ENCODE measurements at regions not wholly inside any gene's neighbourhood (a gene's known extent, or its start where the extent isn't known, plus 50 kb on each side); places are given as distances from the start of the nearest gene placed in this dataset.
"Not testable (repeated sequence)": the region's sequence is repeated elsewhere in the genome, so short reads cannot be mapped to it uniquely, and the experiment has no call there.

DNA sequence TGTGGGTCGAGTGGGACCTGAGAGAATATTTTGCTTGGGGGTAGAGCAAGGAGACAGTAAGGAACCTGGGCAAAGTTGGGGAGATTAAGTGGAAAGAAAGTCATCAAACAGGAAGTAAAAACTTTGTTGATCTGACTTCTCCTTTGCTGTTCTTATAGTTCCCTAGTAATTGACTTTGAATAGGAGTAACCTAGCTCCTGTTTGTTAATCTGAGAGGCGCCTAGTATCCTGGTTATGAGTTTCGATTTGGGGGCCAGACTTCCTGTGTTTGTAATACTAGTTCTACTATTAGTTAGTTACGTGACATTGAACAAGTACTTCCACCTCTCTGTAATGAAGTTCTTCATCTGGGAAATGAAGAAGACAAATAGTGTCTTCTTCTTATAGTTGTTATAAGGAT lies 99.1 kb downstream of the ZNF365 start:
- H3K4me1 ChIP-seq (replicated peaks), result no peaks in the 10 kb centered on the region
- no peaks in the 10 kb centered on the region for H3K9me3 ChIP-seq (replicated peaks)
- H3K27me3 ChIP-seq (replicated peaks), result no peaks in the 10 kb centered on the region
- no peak overlapping the region for H3K4me3 ChIP-seq
- no peaks in the 10 kb centered on the region for H3K36me3 ChIP-seq
- DNase-seq (ENCODE audit: low read depth in 1 of 2, low spot score in 2 of 2), result no peak
- no peak overlapping the region for H3K27ac ChIP-seq

DNA sequence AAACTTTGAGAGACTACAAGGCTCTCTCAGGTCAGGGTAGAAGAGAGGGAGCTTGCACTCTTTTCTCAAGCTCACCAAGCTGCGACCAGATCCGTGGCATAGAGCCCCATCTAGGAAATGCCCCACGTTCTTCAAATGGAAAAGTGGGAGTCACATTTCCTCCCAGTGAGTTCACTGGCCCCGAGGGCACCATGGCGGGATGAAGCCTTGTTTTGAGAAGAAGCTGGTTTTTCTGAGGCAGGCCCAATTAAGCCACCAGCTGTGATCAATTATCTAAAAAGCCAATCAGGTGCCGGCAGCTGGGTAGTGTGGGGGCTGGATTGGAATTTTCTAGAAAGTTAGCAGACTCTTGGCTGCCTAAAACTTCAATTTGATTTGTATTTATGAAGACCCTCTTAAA lies 101.4 kb downstream of the ZNF365 start:
- Histone ChIP-seq H3K4me1 (replicated peaks) (no peaks in the 10 kb centered on the region), H3K4me3 (no peak overlapping the region), H3K27me3 (replicated peaks) (no peaks in the 10 kb centered on the region), H3K27ac (no peak overlapping the region), H3K9me3 (replicated peaks) (no peaks in the 10 kb centered on the region), H3K36me3 (no peaks in the 10 kb centered on the region)
- no peak for DNase-seq (ENCODE audit: low read depth in 1 of 2, low spot score in 2 of 2)

DNA sequence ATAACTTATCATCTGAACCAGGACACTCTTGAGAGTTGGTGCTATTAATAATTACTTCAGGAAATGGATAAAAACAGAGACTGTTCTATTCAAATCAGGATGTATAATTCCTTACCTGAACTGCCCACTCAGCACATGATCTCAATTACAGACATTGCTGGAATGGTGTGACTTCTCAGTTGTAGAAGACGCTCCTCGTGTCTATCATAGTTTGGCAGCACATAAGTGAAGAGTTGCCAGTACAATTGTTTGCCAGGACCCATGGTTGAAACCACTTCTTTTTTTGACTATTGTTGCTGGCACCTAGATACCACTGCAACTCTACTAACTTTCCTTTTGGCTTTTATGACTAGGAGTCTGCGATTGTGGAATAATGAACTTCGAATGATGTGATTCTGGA lies 105.4 kb downstream of the ZNF365 start:
- Histone ChIP-seq H3K27ac (no peak overlapping the region), H3K9me3 (replicated peaks) (no peaks in the 10 kb centered on the region), H3K27me3 (replicated peaks) (no peaks in the 10 kb centered on the region), H3K36me3 (no peaks in the 10 kb centered on the region), H3K4me3 (no peak overlapping the region), H3K4me1 (replicated peaks) (no peaks in the 10 kb centered on the region)
- no peak for DNase-seq (ENCODE audit: low read depth in 1 of 2, low spot score in 2 of 2)

DNA sequence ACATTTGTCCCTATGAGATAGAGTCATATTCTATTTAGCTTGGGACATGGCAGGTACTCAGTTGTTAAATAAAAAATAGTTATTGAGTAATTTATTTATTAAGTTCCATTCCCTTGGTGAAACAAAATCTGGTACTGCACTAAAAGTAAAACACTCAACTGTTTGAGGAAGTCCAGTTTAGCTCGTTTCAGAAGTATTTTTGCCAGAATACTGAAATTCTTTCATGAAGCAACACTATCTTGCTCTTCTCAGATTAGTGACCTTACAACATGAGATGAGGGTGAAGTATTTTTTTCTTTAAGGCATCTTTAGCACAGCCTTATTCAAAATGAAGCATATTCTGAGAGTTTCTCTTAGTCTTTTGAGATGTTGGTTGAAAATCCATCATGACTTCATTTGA lies 106.0 kb downstream of the ZNF365 start:
- DNase-seq (ENCODE audit: low read depth in 1 of 2, low spot score in 2 of 2), result no peak
- no peaks in the 10 kb centered on the region for H3K9me3 ChIP-seq (replicated peaks)
- H3K27me3 ChIP-seq (replicated peaks), result no peaks in the 10 kb centered on the region
- H3K36me3 ChIP-seq, result no peaks in the 10 kb centered on the region
- no peak overlapping the region for H3K4me3 ChIP-seq
- H3K27ac ChIP-seq, result no peak overlapping the region
- H3K4me1 ChIP-seq (replicated peaks), result no peaks in the 10 kb centered on the region

DNA sequence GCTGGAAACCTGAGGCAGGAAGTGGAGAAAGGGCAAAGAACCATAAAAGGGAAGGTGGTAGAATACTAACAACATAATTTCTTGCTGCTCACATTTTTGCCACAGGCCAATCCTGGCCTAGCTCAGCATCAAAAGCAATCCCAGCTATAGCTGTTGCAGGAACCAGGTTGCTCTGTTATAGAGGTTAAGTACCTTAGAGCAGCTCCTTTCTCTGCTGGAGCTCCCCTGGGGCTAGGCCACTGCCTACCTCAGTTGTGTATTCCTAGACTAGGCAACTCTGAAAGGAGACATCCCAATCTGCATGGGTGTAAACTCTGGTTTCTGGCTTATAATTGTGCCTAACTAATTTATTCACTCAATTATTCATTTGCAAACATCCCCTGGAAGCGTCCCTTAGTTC lies 108.4 kb downstream of the ZNF365 start:
- H3K4me3 ChIP-seq, result no peak overlapping the region
- DNase-seq (ENCODE audit: low read depth in 1 of 2, low spot score in 2 of 2), result no peak
- H3K4me1 ChIP-seq (replicated peaks), result no peaks in the 10 kb centered on the region
- H3K27me3 ChIP-seq (replicated peaks), result no peaks in the 10 kb centered on the region
- no peaks in the 10 kb centered on the region for H3K36me3 ChIP-seq
- H3K9me3 ChIP-seq (replicated peaks), result no peaks in the 10 kb centered on the region
- no peak overlapping the region for H3K27ac ChIP-seq

DNA sequence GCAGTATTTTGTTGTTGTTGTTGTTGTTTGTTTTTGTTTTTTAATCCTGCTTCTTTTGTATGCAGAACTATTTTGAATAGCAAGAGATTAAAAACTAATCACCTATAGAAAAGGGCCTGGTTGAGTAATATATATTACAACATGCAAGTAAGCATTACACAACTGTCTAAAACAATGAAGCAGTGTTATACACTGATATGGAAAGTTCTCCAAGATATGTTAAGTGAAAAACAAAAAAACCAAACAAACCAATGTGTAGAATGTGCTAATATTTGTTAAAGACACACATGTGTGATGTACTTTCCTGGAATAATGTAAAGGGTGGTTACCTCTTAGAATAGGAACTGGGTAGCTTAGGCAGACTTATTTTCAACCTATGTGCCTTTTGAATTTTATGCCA lies 117.4 kb downstream of the ZNF365 start:
- Histone ChIP-seq H3K9me3 (replicated peaks) (no peaks in the 10 kb centered on the region), H3K27ac (no peak overlapping the region), H3K4me1 (replicated peaks) (no peaks in the 10 kb centered on the region), H3K27me3 (replicated peaks) (no peaks in the 10 kb centered on the region), H3K36me3 (no peaks in the 10 kb centered on the region), H3K4me3 (no peak overlapping the region)
- no peak for DNase-seq (ENCODE audit: low read depth in 1 of 2, low spot score in 2 of 2)

DNA sequence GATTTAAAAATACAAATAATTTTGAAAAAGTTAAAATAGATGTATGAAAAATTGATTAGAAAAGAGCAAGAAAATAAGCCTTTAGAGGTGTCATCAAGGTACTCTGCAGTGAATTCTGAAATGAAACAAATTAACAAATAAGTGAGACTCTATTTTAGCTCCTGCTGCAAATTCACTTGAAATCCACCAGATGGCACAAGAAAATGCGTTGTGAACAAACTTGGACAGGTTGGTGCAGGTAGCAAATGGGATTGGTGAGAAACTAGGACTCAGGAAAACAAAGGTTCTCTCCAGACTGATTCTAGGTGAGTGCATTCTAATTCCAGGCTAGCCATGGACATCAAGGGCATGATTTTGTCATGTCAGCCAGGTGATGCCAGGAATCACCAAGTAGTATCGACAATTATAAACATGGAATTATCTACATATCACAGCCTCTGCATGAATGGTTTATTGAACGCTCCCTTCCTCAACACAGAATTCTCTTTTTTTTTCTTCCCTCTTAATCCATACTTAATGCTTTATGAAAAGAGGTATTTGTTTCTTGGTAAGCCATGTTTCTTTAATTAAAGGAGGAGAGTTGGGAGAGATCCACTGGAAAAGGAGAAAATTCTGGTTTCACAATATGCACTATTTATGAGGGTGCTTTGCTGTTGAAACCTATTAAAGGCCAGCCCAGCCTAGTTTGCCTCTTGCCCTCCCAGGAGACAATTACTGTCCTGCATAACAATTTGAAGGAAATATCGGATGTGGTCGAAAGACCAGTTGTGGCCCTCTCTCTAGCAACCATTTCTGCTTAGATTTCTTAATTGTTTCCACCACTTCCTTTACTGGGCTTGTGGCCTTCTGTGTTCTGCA lies 118.1 kb downstream of the ZNF365 start:
- no peak for DNase-seq (ENCODE audit: low read depth in 1 of 2, low spot score in 2 of 2)
- H3K36me3 ChIP-seq, result no peaks in the 10 kb centered on the region
- H3K27ac ChIP-seq, result no peak overlapping the region
- H3K4me3 ChIP-seq, result no peak overlapping the region
- H3K27me3 ChIP-seq (replicated peaks), result no peaks in the 10 kb centered on the region; the same call in 1 of the 2 replicates
- no peaks in the 10 kb centered on the region for H3K9me3 ChIP-seq (replicated peaks)
- H3K4me1 ChIP-seq (replicated peaks), result no peaks in the 10 kb centered on the region

DNA sequence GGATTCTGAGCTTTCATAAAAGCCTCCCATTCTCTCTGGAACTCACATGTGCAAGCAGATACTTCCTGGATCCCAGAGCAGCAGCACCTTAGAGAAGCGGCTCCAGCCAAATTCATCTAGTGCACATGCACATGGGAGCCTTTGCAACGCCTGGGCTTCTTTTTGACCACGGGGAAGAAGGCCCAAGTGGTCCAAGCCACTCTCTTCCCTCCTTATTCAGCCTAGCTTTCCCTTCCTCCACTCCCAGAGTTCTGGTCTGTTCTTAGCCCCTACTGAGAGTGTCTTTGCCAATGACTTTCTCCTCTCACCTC lies 118.7 kb downstream of the ZNF365 start:
- H3K4me1 ChIP-seq (replicated peaks), result no peaks in the 10 kb centered on the region
- no peaks in the 10 kb centered on the region for H3K36me3 ChIP-seq
- no peak for DNase-seq (ENCODE audit: low read depth in 1 of 2, low spot score in 2 of 2)
- H3K27me3 ChIP-seq (replicated peaks), result no peaks in the 10 kb centered on the region; the same call in 1 of the 2 replicates
- H3K9me3 ChIP-seq (replicated peaks), result no peaks in the 10 kb centered on the region
- H3K27ac ChIP-seq, result no peak overlapping the region
- no peak overlapping the region for H3K4me3 ChIP-seq

DNA sequence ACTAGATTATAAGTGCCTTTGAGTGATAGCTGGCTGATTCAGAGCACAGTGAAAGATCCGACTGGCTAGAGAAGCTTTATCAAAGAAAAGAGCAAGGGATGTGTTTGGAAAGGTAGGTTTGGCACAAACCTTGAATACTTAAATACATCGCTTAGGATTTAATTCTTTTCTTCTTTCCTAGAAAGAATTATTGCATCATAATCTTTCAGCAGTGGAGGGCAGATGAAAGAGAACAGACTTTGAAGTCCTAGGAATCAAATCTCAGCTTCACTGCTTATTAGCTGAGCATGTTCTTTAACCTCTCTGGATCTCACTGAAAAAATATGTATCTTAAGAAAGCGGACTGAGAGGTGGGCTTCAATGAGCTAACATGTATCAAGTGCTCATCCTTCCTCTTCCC lies 122.8 kb downstream of the ZNF365 start:
- no peaks in the 10 kb centered on the region for H3K36me3 ChIP-seq
- no peak overlapping the region for H3K27ac ChIP-seq
- H3K4me3 ChIP-seq, result no peak overlapping the region
- DNase-seq (ENCODE audit: low read depth in 1 of 2, low spot score in 2 of 2), result no peak
- H3K27me3 ChIP-seq (replicated peaks), result no peaks in the 10 kb centered on the region; the same call in 1 of the 2 replicates
- H3K9me3 ChIP-seq (replicated peaks), result no peaks in the 10 kb centered on the region
- no peaks in the 10 kb centered on the region for H3K4me1 ChIP-seq (replicated peaks)

DNA sequence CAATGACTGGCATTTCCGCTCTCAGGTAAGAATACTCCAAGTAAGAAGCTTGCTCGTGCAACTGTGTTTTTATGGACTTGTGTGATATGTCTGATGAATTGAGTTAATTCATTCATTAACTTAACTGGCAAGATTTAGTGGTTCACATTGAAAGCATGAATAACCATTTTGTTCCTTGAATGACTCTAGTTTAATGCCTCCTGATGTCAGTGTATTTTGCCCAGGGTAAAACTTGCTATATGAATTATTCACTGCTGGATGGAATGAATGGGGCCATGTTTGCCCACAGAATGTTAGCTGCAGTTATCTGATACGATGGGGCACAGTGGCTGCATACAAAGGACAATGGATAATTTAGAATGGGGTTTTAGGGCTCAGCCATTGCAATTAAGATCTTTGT lies 124.1 kb downstream of the ZNF365 start:
- DNase-seq (ENCODE audit: low read depth in 1 of 2, low spot score in 2 of 2), result no peak
- H3K9me3 ChIP-seq (replicated peaks), result no peaks in the 10 kb centered on the region
- H3K36me3 ChIP-seq, result no peaks in the 10 kb centered on the region
- H3K4me3 ChIP-seq, result no peak overlapping the region
- H3K27ac ChIP-seq, result no peak overlapping the region
- H3K4me1 ChIP-seq (replicated peaks), result no peaks in the 10 kb centered on the region
- no peaks in the 10 kb centered on the region; the same call in 1 of the 2 replicates for H3K27me3 ChIP-seq (replicated peaks)

DNA sequence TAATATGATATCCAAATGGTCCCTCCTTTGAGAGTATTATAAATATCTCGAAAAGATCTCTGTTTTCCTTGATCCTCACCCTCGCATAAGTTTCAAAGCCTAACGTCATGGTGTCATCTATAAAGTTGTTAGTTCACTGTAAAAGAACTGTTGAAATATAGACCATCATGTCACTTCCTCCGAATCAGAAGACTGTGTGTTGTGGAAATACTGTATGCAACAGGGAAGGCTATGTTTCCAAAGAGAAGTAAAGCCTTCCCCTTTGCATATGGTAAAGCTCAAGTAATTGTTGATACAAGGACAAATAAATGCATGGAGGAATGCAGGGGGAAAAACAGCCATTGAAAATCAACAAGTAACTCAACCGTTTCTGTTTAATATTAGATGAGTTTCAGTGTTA lies 125.9 kb downstream of the ZNF365 start:
- H3K4me1 ChIP-seq (replicated peaks); H3K9me3 ChIP-seq (replicated peaks); H3K27me3 ChIP-seq (replicated peaks); DNase-seq (ENCODE audit: low read depth in 1 of 2, low spot score in 2 of 2); H3K36me3 ChIP-seq; H3K4me3 ChIP-seq; H3K27ac ChIP-seq: not testable (repeated sequence)

DNA sequence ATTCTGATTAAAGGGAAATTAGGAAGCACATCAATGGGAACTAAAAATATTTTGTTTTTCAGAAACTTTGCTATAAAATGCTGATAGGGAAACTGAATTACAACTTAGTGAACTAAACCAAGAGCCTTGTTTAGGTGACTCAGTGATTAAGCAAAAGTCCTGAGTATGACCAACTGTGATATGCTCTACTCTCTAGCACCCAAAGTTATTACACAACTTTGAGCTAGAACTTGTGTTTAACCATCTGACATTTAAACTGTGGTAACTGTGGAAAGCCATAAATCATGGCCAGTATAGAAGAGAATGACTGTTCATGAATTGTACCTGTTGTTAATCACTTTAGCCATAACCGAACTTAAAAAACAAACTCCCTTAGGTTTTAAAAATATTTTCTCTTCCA lies 127.4 kb downstream of the ZNF365 start:
- DNase-seq (ENCODE audit: low read depth in 1 of 2, low spot score in 2 of 2), result no peak
- H3K4me3 ChIP-seq, result no peak overlapping the region
- H3K4me1 ChIP-seq (replicated peaks), result no peaks in the 10 kb centered on the region
- H3K9me3 ChIP-seq (replicated peaks), result no peaks in the 10 kb centered on the region
- no peak overlapping the region for H3K27ac ChIP-seq
- no peaks in the 10 kb centered on the region; the same call in 1 of the 2 replicates for H3K27me3 ChIP-seq (replicated peaks)
- H3K36me3 ChIP-seq, result no peaks in the 10 kb centered on the region

DNA sequence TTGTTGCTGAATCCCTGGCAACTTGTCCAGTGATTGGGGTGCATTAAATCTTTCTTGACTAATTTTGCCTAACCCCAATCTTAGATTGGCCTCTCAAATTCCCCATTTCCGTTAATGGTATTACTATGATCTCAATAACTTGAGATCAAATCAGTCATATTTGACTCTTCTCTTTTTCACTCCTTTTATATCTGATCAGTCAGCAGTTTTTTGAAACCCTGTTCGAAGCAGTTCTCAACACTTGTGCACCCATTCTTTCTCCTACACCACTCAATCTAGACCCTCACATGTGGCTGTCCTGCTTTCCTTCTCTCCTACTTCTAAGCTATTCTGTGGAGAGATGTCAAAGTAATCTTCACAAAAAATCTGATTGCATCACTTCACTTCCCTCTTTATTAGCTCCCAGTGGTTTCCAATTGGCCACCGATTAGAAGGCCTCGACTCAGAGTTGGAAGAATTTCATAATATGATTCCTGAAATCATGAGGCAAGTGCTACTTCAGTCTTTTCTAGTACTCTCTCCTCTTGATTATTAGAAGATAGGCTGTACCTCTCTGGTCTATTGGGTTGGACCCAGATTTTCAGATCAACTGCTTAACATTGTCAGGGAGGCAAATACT lies 128.9 kb downstream of the ZNF365 start:
- H3K4me1 ChIP-seq (replicated peaks), result no peaks in the 10 kb centered on the region
- H3K9me3 ChIP-seq (replicated peaks), result no peaks in the 10 kb centered on the region
- H3K27ac ChIP-seq, result no peak overlapping the region; the same call in 1 of the 2 replicates
- no peak for DNase-seq (ENCODE audit: low read depth in 1 of 2, low spot score in 2 of 2)
- no peaks in the 10 kb centered on the region for H3K27me3 ChIP-seq (replicated peaks)
- H3K36me3 ChIP-seq, result no peaks in the 10 kb centered on the region
- H3K4me3 ChIP-seq, result no peak overlapping the region

DNA sequence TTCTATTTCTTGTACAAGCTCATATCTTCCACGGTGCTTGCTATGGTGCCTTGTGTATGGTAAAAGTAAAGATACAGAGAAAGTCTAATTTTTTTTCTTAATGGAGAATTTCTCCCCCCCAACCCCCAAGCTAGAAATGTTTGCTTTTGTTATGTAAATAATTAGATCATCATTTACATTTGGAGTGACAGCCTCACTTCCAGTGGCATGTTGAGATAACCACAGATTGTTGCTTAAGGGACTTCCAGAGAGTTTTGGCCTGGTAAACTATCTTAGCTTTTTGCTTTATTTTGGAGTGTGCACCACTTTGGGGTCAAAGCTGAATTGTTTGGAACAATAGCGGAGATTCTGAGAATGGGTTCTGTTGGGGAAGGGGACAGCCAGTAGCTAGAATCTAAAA lies 129.7 kb downstream of the ZNF365 start:
- H3K9me3 ChIP-seq (replicated peaks), result no peaks in the 10 kb centered on the region
- H3K4me1 ChIP-seq (replicated peaks), result no peaks in the 10 kb centered on the region
- no peak overlapping the region for H3K4me3 ChIP-seq
- H3K27me3 ChIP-seq (replicated peaks), result no peaks in the 10 kb centered on the region
- DNase-seq (ENCODE audit: low read depth in 1 of 2, low spot score in 2 of 2), result no peak
- H3K27ac ChIP-seq, result no peak overlapping the region
- no peaks in the 10 kb centered on the region for H3K36me3 ChIP-seq

DNA sequence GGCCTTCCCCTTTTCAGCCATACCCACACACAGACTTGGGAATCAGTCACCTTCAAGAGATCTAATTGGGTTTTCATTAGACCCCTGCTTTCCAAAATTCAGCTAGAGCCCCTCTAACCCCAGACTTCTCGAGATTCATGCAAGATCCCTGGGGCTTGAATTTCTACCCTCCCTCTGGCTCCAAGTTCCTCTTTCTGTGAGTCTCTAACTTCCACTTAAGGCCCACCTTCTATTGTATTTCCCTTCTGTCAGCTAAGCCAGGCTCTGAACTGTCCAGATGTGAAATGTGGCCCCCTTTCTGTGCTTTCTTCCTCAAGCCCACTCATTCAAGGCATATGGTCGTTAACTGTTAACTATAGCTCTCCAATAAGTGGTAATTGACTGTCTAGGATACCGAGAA lies 132.2 kb downstream of the ZNF365 start:
- no peak overlapping the region for H3K4me3 ChIP-seq
- H3K4me1 ChIP-seq (replicated peaks), result no peaks in the 10 kb centered on the region
- no peak overlapping the region for H3K27ac ChIP-seq
- no peaks in the 10 kb centered on the region for H3K9me3 ChIP-seq (replicated peaks)
- no peaks in the 10 kb centered on the region for H3K27me3 ChIP-seq (replicated peaks)
- no peak for DNase-seq (ENCODE audit: low read depth in 1 of 2, low spot score in 2 of 2)
- no peaks in the 10 kb centered on the region for H3K36me3 ChIP-seq
